Skeletal muscle satellite cell (primary cell): ENCODE measurements at regions not wholly inside any gene's neighbourhood (a gene's known extent, or its start where the extent isn't known, plus 50 kb on each side); places are given as distances from the start of the nearest gene placed in this dataset.

Experiments
- H3K27me3 ChIP-seq: 2 replicates; pipeline ENCODE4 v1.7.0; 2013; ENCODE audit warnings: low read length; ENCODE audit not compliant: control insufficient read depth, insufficient read depth
- H3K36me3 ChIP-seq: 2 replicates; pipeline ENCODE4 v1.7.0; 2013; ENCODE audit warnings: mild to moderate bottlenecking, control low read depth, low read length; ENCODE audit not compliant: insufficient read depth
- H3K4me1 ChIP-seq: 2 replicates; pipeline ENCODE4 v1.7.0; 2013; ENCODE audit warnings: low read length; ENCODE audit not compliant: control insufficient read depth, insufficient read depth
- H3K4me2 ChIP-seq: 2 replicates; pipeline ENCODE4 v1.7.0; 2013; ENCODE audit warnings: mild to moderate bottlenecking, low read length
- H3K4me3 ChIP-seq: 2 replicates; pipeline ENCODE4 v1.7.0; 2013; ENCODE audit warnings: low read length
- H3K9ac ChIP-seq: 2 replicates; pipeline ENCODE4 v1.7.0; 2013; ENCODE audit warnings: mild to moderate bottlenecking, low read depth, low read length, moderate library complexity
- H3K9me3 ChIP-seq: replicated peaks from 2 replicates; pipeline ENCODE4 v1.7.0; 2013; ENCODE audit warnings: mild to moderate bottlenecking, control low read depth, low read length

DNA sequence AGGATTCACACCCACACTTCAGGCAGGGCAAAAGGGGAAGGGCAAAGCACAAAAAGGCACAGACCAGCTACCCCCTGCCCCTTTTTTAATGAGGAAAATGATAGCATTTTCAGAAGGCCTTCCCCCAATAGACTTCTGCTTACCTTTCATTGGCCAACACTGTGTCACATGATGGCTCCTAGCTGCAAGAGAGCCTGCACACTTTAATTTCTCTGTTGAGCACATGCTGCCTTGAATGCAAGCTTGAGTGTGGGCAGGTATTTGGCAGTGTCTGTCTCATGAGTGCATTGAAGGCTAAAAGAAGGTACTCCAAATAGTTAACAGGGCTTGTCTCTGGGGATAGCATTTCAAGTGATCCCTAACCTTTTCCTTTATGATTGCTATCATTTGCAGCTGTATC is 175.4 kb upstream of the NFE2L3 start:
- H3K36me3 ChIP-seq = no peaks in the 10 kb centered on the region
- no peaks in the 10 kb centered on the region for H3K9me3 ChIP-seq
- H3K4me1 ChIP-seq = no peaks in the 10 kb centered on the region
- H3K4me2 ChIP-seq = no peak overlapping the region
- no peak overlapping the region for H3K4me3 ChIP-seq
- H3K9ac ChIP-seq = no peak overlapping the region
- peaks cover 3% of the 10 kb centered on the region for H3K27me3 ChIP-seq

DNA sequence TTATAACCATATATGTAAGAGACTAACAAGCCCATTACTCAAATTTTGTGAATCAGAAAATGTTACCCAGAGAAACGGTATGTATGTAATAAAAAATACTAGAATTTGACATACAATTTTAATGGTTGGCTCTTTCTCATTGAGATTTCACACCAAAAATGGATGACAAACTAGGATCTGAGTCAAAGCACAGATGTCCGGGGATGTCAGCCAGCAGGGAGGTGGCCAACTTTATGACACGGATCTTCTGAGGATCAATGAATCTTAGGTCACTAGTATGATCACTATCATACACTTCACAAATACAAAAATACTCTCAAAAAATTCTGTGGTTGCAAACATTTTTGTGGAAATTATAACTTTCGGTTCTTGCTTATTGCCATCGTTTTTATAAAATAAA is 173.5 kb upstream of the NFE2L3 start:
- no peaks in the 10 kb centered on the region for H3K36me3 ChIP-seq
- no peak overlapping the region for H3K4me2 ChIP-seq
- H3K4me1 ChIP-seq = no peaks in the 10 kb centered on the region
- H3K27me3 ChIP-seq = peaks cover 3% of the 10 kb centered on the region
- H3K9ac ChIP-seq = no peak overlapping the region
- H3K9me3 ChIP-seq = no peaks in the 10 kb centered on the region
- H3K4me3 ChIP-seq = no peak overlapping the region

DNA sequence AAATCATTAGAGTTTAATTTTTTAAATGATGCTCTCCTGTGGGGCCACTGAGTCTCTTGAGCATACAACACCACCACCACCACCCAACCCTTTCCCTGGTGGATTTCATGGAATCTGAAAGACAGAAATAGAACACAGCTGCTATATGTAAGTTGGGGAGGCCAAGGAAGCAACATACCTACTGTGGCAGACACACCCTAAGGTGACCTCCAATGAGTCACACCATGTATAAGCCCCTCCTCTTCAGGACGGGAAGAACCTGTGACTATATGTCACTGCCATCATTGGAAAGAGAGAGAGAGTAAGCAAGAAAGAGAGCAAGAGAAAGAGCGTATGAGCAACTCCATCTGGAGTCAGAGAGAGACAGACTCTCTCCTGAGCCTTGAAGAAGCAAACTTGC is 172.4 kb upstream of the NFE2L3 start:
- H3K4me1 ChIP-seq = no peaks in the 10 kb centered on the region

DNA sequence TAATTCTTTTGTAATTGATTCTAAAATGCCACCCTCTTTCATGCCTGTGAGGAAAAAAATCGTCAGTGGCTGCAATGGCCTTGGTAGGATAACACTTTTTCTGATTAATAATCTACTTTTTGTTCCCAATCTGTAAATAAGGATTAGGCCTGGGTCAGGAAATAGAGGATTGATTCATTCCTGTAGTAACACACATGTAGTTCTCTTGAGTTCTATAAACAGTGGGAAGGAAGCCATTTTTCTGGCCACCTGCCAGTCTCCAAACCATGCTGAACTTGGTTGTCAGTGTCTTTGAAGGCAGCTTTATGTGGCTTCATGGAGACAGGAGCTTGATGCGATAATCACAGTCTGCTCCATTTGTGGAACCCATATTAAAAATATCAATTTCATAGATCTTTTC is 169.3 kb upstream of the NFE2L3 start:
- Histone ChIP-seq H3K9me3 (no peaks in the 10 kb centered on the region), H3K27me3 (peaks cover 3% of the 10 kb centered on the region)

More for the DNA sequence above, 172.4 kb upstream of the NFE2L3 start:
- Histone ChIP-seq H3K4me3 (no peak overlapping the region), H3K9me3 (no peaks in the 10 kb centered on the region), H3K4me2 (no peak overlapping the region), H3K36me3 (no peaks in the 10 kb centered on the region), H3K9ac (no peak overlapping the region), H3K27me3 (peaks cover 3% of the 10 kb centered on the region)

GRCh38 chr7:25985196-25985595 is 166.8 kb upstream of the NFE2L3 start:
- H3K36me3 ChIP-seq = no peaks in the 10 kb centered on the region
- no peak overlapping the region for H3K9ac ChIP-seq
- no peak overlapping the region for H3K4me2 ChIP-seq
- no peaks in the 10 kb centered on the region for H3K9me3 ChIP-seq
- H3K27me3 ChIP-seq = no peaks in the 10 kb centered on the region
- no peak overlapping the region for H3K4me3 ChIP-seq
- H3K4me1 ChIP-seq = no peaks in the 10 kb centered on the region

More for the DNA sequence above, 169.3 kb upstream of the NFE2L3 start:
- no peaks in the 10 kb centered on the region for H3K36me3 ChIP-seq
- H3K9ac ChIP-seq = no peak overlapping the region
- no peaks in the 10 kb centered on the region for H3K4me1 ChIP-seq
- H3K4me3 ChIP-seq = no peak overlapping the region
- no peak overlapping the region for H3K4me2 ChIP-seq

DNA sequence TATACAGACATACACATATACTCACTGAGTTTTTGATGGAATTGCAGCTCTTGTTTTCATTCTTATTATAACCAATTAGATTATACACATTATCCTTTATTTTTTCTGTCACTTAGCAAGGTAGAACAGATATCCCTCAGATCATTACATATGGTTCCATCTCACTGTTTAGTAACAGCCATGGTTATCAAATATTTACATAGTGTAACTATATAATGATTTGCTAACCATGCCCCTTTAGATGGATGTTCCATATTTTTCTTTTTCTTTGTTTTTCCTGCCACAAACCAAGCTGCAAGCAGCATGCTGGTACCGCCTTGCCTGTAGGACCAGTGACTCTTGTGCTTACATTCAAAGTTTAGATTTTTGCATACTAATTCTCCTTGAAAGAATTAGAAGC is 163.4 kb upstream of the NFE2L3 start:
- H3K9ac ChIP-seq = no peak overlapping the region
- H3K9me3 ChIP-seq = no peaks in the 10 kb centered on the region
- no peaks in the 10 kb centered on the region for H3K36me3 ChIP-seq

DNA sequence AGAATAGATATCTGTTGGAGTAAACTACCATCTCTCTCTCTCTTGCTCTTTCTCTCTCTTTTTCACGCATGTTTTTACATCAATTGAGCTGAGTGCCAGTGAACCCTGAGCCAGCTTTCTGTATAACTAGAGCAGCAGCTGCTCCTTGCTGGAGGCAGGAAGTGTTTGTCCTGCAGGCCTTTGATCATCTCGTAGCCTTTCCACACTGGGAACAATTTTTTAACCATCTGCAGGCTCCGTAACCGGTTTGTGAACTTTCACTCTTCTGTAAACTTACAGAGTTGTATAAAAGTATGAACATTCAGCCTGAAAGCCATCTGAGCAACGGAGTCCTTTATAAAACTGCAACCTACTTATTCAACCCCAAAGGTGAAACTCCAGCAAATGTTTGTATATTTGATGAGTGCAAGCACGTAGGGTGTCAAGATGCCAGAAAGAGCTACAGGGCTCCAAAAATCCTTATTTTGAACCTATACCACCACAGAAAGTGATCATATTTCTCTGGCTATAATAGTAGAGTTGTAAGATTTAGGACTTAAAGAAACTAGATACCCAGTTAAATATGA is 162.8 kb upstream of the NFE2L3 start:
- Histone ChIP-seq H3K4me3 (no peak overlapping the region), H3K4me1 (no peaks in the 10 kb centered on the region), H3K9me3 (no peaks in the 10 kb centered on the region), H3K9ac (no peak overlapping the region), H3K36me3 (no peaks in the 10 kb centered on the region), H3K4me2 (no peak overlapping the region), H3K27me3 (no peaks in the 10 kb centered on the region)

More for the DNA sequence above, 163.4 kb upstream of the NFE2L3 start:
- no peak overlapping the region for H3K4me2 ChIP-seq
- no peaks in the 10 kb centered on the region for H3K4me1 ChIP-seq
- H3K27me3 ChIP-seq = no peaks in the 10 kb centered on the region
- no peak overlapping the region for H3K4me3 ChIP-seq

- no peaks in the 10 kb centered on the region for H3K27me3 ChIP-seq
- H3K9me3 ChIP-seq = no peaks in the 10 kb centered on the region
- no peaks in the 10 kb centered on the region for H3K36me3 ChIP-seq
- H3K4me2 ChIP-seq = no peak overlapping the region
- no peaks in the 10 kb centered on the region for H3K4me1 ChIP-seq
- no peak overlapping the region for H3K9ac ChIP-seq
- no peak overlapping the region for H3K4me3 ChIP-seq
Measured at GRCh38 chr7:25994433-25994994, 157.5 kb upstream of the NFE2L3 start.

DNA sequence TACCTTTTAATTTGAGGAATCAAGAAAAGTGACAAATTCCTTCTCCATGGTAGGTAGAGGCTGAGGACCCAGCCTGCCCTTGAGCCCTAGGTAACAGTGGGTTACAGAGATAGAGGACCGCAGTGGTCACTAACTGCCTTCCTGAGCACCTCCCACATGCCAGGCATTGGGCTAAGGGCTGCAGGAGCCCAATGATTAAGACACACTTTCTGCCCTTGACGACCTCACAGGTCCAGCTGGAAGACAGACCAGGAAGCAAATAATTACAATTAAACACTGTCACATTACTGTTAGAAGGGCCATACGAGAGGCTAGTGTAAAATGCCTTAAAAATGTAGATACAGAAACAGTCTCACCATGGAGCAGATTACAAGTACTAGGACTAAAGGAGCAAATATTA is 156.8 kb upstream of the NFE2L3 start:
- Histone ChIP-seq H3K27me3 (no peaks in the 10 kb centered on the region), H3K9me3 (no peaks in the 10 kb centered on the region), H3K9ac (no peak overlapping the region), H3K4me3 (no peak overlapping the region), H3K4me2 (no peak overlapping the region), H3K4me1 (no peaks in the 10 kb centered on the region), H3K36me3 (no peaks in the 10 kb centered on the region)

GRCh38 chr7:25996006-25996408 is 156.0 kb upstream of the NFE2L3 start:
- H3K36me3 ChIP-seq = no peaks in the 10 kb centered on the region
- H3K4me1 ChIP-seq = no peaks in the 10 kb centered on the region
- no peak overlapping the region for H3K9ac ChIP-seq
- no peak overlapping the region for H3K4me3 ChIP-seq
- H3K27me3 ChIP-seq = no peaks in the 10 kb centered on the region
- H3K4me2 ChIP-seq = no peak overlapping the region
- no peaks in the 10 kb centered on the region for H3K9me3 ChIP-seq

GRCh38 chr7:25998499-25998898 is 153.5 kb upstream of the NFE2L3 start:
- Histone ChIP-seq H3K4me3 (no peak overlapping the region), H3K9ac (no peak overlapping the region), H3K4me2 (no peak overlapping the region), H3K27me3 (no peaks in the 10 kb centered on the region), H3K36me3 (no peaks in the 10 kb centered on the region), H3K9me3 (no peaks in the 10 kb centered on the region), H3K4me1 (no peaks in the 10 kb centered on the region)

- Histone ChIP-seq H3K4me2 (no peak overlapping the region), H3K9ac (no peak overlapping the region), H3K9me3 (no peaks in the 10 kb centered on the region), H3K36me3 (no peaks in the 10 kb centered on the region), H3K27me3 (no peaks in the 10 kb centered on the region), H3K4me3 (no peak overlapping the region), H3K4me1 (no peaks in the 10 kb centered on the region)
Measured at GRCh38 chr7:26000841-26001240, 151.2 kb upstream of the NFE2L3 start.
